Medulla oblongata (tissue), 1 donor: ENCODE measurements at regions not wholly inside any gene's neighbourhood (a gene's known extent, or its start where the extent isn't known, plus 50 kb on each side); places are given as distances from the start of the nearest gene placed in this dataset.
"Not testable (repeated sequence)": the region's sequence is repeated elsewhere in the genome, so short reads cannot be mapped to it uniquely, and the experiment has no call there.

Source experiments
- DNase-seq: peaks from one replicate; pipeline ENCODE4 v3.0.0-alpha.2; 2015; ENCODE audit errors: extremely low spot score

DNA sequence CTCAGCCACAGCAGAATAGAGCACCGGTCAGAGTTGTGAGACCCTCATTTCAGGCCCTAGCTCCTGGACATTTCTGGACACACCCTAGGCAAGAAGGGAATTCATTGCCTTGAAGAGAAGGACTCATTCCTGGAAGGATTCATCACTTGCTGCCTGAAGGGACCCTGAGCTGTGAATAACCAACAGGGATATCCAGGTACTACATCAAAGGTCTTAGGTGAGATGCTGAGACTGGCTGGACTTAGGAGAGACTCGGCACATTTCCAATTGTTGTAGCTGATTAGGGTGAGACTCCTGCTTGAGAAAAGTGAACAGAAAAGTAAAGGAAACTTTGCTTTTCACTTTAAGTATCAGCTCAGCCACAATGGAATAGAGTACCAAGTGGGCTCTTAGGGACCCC lies 208.1 kb upstream of the CDKN2B start:
- no peak for DNase-seq

DNA sequence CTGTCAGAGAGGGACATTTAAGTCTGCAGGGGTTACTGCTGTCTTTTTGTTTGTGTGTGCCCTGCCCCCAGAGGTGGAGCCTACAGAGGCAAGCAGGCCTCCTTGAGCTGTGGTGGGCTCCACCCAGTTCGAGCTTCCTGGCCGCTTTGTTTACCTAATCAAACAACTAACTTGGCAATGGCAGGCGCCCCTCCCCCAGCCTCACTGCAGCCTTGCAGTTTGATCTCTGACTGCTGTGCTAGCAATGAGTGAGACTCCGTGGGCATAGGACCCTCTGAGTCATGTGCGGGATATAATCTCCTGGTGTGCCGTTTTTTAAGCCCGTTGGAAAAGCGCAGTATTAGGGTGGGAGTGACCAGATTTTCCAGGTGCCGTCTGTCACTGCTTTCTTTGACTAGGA lies 216.8 kb upstream of the CDKN2B start:
- DNase-seq = not testable (repeated sequence)

DNA sequence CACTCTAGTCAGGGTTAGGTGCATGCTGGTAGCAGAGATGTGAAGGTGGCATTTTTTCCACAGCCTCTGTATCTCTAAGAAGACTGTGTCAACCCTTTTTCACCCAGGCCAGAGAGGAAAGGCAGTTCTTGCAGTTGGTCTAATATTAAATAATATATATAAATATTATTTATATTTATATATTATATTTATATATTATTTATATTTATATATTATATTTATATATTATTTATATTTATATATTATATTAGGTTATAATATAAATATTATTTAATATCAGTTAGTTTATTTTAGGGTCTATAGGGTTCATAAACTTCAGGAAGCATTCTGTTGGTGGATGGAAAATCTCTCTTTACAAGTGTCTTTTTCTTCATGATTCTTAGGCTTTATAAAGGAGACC lies 218.6 kb upstream of the DMRTA1 start:
- no peak for DNase-seq

DNA sequence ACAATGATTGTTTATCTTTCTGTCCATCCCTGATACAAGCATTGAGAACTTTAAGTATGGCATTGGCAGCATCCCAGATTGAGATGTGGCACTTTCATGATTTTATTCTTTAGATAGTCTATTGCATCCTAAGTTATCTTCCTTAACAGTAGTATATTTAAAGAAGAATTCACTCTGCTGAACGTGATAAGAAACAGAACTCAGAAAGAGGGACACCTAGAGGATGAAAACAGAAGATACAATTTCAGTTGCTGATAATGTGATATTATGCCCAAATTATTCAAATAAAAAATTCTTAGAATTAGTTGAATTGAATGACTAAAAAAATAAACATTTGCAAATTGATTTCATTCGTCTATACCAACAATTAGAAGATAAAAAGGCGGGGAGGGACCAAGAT lies 218.1 kb upstream of the DMRTA1 start:
- no peak for DNase-seq

DNA sequence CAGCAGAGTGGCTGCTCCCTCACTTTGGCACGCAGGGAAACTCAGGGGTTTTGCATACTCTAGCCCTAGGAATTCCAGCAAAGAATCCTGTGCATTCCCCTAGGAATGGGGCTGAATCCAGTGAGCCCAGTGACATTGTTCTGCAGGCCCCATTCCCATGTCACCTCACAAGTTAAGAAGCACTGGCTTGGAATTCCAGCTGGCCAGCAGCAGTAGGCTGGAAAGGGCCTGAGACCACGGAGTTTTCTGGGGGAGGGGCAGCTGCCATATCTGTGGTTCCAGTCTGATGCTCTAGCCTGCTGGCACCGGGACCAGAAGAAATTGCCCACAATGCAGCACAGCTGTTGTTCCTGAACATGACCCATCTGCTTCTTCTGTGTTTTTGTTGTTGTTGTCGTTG lies 217.6 kb upstream of the DMRTA1 start:
- DNase-seq = no peak

DNA sequence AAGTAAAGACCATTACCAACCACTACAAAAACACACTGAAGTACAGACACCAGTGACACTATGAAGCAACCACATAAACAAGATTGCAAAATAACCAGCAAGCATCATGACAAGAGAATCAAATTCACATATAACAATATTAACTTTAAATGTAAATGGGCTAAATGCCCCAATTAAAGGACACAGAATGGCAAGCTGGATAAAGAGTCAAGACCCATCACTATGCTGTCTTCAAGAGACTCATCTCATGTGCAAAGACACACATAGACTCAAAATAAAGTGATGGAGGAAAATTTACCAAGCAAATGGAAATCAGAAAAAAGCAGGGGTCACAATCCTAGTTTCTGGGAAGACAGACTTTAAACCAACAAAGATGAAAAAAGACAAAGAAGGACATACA lies 215.3 kb upstream of the DMRTA1 start:
- not testable (repeated sequence) for DNase-seq

DNA sequence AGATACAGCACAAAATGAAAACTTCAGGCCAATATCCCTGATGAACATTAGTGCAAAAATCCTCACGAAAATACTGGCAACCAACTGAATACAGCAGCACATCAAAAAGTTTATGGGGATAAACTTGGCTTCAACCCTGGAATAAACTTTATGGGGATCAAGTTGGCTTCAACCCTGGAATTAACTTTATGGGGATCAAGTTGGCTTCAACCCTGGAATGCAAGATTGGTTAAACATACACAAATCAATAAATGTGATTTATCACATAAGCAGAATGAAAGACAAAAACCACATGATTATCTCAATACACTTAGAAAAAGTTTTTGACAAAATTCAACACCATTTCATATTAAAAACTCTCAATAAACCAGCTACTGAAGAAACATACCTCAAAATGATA lies 213.7 kb upstream of the DMRTA1 start:
- DNase-seq = no peak

DNA sequence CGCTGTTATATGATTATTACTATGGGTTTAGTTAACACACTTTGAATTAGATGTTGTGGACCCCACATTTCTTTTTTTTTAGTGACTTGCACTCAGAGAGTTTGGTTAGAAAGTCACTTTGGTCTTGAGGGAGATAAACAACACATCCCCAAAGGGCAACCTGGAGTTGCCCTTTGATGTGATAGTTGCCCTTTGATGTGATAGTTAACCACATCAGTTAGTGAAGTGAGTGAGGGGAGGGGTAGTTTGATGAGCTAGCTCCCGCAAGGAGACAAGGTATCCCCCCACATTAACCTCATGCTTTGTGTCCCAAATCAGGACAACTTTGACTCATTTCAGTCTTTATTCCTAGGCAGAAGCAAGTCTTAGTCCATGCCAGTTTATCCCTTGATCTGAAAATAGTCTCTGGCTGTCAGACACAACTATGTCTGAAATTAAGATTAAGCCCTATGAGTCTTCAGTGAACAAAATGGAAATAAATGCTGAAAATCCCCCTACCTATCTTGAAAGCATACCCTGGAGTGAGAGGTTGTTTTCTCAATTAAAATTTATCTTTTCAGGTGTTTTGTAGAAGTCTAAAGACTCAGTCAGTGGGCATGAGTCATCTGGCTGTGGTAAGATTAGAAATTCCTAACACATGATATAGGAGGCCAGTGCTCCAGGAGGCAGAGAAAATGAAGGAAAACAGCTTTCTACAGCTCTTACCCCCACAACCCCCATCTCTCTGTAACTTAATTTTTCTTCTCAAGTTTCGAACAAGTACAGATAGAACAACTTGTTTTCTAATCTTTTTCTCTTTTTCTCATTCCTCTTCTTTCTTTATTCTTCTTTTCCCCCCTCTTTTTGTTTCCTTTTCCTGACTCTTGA lies 208.9 kb upstream of the DMRTA1 start:
- no peak for DNase-seq

DNA sequence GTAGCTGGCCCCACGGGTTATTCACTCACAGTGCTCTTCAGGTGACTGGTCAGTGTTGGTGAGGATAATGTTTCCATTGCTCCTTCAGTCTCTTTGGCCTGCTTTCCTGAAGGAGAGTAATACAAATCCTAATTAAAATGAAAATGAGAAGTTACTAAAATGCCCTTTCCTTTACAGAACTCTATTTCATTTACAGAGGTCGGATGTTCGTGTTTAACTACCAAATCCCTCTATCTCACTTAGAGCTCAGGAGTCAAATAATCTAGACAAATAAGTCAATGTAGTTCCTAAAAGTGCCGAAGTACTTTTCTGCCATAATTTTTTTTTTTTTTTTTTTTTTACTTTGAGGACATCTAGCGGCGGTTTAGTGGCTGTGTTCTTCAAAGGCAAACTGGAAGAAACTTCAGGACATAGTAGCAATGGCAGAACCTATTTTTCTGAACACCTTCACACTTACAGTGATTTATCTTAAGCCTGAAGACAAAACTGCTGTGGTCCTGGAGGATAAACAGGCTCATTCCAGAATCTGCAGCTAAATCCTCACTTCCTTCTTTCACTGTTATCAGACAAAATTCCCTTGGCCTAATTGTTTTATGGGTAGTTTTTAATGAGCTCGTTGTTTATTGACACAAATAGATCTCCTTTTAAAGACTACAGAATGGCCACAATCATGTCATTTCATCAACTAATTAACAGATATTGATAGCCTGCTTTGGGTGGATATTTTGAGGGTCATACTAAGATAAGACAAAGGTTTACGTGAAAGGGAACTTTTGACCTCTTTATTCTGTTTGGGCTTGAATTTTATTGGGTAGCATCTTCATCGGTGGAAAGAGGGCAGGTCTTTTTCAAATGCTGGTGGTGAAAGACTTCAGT lies 207.6 kb upstream of the DMRTA1 start:
- DNase-seq = peak; percentile 46

DNA sequence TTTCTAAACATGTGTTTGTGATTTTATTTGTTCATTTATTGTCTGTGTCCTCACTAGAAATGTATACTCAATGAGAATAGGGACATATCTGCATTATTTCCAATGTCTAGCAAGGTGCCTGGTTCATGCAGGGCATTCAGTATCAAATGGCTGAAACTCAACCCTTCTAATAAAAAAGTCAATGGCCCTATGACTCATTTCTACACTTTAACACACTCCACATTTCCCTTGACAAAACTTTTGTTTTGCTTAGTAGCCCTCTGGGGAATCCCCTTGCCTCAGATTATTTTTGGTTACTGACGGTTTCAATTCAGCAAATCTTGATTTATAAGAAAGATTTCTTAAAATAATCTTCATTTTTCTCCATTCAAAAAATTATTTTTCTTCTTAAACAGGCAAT lies 206.0 kb upstream of the DMRTA1 start:
- no peak for DNase-seq

DNA sequence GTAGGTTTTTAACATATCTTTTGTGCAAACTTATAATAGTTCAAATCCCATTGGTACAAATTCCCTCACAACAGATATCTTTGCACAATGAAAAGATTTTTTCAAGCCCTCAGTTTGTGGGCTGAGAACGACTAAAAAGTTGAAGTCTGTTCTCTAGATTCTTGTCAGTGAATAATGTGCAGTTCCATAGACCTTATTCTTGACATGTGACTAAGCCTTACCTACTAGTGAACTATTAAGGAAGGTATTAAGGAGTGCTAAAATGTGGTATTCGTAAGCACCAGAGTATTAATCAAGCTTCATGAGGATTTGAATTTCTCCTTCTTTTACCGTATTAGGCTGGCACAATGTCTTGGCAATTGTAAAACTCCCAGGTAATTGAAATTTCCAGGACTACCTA lies 205.6 kb upstream of the DMRTA1 start:
- DNase-seq = no peak

DNA sequence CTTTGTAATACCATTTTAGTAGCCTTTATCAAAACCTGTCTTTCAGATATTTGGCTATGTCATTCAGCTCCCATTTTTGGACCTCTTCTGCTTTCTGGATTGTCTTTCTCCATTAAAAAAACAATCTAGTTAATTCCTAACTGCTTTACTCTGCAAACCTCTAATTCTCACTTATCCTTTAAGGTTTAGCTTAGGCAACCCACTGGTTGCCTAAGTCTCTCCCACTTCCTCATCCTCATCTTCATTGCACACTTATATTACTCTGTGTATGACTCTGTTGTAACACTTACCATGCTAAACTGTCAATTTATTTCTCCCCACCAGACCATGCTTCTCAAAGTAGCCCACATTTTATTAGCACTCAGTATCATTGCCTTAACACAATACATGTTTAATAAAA lies 205.0 kb upstream of the DMRTA1 start:
- DNase-seq = no peak

DNA sequence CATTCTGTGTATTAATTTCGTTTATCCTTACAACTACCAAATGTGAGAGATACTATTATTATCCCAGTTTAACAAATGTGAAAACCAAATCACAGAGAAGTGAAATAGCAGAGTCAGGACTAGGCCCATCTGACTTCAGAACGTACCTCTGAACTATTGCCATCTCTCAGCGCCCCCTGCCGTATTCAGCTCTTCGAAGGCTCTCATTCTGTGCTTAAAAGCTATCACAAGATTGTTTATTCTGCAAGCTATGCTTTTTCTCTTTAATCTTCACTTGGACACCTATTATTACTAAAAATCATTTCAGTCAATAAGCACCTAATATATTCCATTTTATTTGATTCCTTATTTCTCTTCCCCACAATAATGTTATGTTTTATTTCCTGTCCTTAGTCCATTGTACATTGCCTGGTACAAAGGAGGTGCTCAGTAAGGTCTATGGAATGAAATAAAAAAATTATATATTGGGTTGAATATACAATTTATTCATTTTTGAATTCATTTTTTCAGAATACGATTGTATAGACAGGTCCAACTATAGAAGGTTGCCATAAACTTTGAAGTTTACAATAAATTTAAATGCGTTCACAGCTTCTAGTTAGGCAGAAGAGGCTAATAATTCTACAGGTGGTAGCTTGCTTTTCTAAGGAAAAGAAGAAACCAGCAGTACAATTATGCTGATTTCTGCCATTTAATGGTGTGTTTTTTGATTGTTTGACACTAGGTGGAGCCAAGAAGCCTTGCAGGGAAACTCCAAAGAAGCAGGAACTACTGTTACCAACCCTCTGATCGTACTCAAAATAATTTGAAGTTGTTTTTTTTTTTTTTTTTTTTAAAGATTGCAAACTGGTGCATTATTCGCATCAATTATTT lies 202.2 kb upstream of the DMRTA1 start:
- DNase-seq = peak; percentile 60

DNA sequence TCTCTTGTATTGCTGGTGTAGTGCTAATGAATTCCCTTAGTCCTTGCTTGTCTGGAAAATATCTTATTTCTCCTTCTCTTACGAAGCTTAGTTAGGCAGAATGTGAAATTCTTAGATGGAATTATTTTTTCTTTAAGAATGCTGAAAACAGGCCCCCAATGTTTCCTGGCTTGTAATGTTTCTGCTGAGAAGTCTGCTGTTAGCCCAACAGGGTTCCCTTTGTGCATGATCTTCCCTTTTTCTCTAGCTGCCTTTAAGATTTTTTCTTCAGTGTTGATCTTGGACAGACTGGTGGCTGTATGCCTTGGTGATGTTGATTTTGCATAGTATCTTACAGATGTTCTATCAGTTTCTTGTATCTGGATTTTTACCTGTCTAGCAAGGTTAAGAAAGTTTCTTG lies 191.3 kb upstream of the DMRTA1 start:
- no peak for DNase-seq

DNA sequence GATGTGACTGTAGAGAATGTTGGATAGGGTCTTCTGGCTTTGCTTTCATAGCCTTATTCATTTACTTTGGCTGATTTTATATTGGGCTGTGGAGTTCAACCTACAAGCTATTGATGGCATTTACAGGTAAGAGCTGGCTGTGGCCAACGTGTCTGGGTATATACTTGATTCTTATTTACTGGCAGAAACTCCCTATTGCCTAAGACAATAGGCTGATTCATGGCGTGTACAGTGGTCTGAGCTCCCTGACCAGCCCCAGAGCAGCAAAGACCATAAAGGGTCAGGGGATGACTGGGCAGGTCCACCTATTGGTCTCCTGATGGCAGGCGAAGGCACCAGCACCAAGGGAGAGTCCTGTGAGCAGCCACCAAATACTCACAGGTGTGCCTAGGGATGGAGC lies 190.2 kb upstream of the DMRTA1 start:
- DNase-seq = no peak

DNA sequence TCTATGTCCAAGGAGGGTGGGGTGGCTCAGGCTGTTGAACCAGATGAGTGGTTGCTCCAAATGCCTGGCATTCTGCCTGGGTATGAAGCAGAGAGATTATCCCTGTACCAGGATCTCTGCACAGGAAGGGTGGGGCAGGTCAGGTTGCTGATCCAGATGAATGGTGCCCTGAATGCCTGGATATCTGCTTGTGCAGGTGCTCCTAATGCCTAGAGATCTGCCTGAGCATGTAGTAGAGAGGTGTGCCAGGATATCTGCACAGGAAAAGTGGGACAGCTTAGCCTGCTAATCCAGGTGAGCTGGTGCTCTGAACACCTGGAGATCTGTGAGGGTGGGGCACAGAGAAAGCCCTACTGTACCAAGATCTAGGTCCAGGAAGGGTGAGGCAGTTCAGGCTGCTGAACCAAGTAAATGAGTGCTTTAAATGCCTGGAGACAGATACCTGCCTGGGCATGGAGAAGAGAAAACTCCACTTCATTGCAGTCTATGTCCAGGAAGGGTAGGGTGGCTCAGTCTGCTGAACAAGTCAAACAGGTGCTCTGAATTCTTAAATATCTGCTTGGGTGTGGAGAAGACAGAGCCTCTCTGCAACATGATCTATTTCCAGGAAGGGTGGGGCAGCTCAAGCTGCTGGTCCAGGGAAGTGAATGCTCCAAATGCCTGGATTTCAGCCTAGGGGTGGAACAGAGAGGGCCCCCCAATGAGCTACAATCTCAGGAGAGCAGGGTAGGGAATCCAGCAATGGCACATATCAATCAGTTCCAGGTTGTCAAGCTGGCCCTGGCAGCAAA lies 189.4 kb upstream of the DMRTA1 start:
- DNase-seq = no peak

DNA sequence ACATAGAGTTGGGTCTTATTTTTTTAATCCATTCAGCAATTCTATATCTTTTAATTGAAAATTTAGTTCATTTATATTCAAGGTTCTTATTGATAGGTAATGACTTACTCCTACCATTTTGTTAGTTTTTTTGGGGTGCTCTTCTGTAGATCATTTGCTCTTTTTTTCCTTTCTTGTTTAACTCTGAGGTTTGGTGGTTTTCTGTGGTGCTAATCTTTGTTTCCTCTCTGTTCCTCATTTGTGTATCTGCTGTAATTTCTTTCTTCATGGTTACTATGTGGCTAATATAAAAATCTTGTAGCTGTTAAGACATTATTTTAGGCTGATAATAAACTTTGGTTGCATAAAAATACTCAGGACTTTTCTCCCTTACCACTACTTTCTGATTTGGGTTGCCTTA lies 181.6 kb upstream of the DMRTA1 start:
- DNase-seq = no peak

DNA sequence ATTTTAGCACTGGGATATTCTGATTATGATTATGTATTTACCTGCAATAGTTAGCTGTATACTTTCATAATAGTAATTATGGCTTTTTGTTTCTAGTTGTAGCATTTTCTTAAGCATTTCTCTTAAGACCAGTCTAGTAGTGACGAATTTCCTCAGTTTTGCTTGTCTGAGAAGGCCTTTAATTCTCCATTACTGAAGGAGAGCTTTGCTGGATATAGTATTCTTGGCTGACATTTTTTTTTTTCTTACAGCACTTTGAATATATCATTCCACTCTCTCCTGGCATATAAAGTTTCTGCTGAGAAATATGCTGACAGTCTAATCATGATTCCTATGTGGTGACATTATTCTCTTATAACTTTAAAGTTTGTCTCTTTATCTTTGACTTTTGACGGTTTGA lies 181.1 kb upstream of the DMRTA1 start:
- DNase-seq = no peak

DNA sequence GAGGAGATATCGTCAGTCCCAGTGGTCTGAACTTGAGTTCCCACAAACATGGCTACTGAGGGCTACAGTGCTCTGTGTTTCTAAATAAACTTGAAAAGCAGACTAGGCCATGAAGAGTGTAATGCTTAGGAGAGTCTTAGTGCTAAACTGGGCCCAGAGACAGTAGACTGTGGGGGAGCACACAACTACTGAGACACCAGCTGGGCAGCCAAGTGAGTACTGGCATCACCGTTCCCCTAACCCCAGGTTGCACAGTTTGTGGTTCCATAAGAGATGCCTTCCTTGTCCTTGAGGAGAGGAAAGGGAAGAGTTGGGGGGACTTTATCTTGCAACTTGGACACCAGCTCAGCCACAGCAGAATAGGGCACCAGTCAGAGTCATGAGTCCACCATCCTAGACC lies 172.1 kb upstream of the DMRTA1 start:
- DNase-seq = no peak

DNA sequence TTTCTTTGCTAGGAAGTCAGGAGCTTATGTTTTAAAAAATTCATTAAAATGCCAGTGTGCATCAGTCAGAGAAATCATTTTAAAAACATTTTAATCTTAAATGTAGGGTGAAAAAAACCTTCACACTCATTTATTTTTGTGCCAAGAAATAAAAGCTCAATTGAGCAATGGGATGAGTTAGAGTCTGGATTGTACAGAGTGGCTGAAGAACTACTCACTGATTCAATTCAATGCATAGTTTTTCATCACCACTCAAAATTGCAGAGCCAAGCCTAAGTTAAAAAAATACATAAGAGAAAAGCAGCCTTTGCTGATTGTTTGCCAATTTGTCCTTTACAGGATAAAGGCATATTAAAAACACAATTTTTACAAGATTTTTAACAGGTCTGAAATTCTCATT lies 168.2 kb upstream of the DMRTA1 start:
- DNase-seq = no peak

DNA sequence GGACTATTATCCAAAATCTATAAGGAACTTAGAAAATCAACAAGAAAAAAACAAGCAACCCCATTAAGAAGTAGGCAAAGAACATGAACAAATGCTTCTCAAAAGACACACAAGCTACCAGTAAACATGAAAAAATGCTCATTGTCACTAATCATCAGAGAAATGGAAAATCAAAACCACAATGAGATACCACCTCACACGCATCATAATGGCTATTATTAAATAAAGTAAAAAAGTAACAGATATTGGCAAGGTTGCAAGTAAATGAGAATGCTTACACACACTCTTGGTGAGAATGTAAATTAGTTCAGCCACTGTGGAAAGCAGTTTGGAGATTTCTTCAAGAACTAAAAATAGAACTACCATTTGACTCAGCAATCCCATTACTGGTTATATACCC lies 167.0 kb upstream of the DMRTA1 start:
- no peak for DNase-seq
